Activated CD4-positive, alpha-beta T cell treated with anti-CD3 and anti-CD28 coated beads for 24 hours (primary cell): ENCODE measurements at regions not wholly inside any gene's neighbourhood (a gene's known extent, or its start where the extent isn't known, plus 50 kb on each side); places are given as distances from the start of the nearest gene placed in this dataset.

ENCODE experiments used
- DNase-seq, 2 donors: peaks; one replicate each; pipeline ENCODE4 v3.0.0-alpha.2; 2020; ENCODE audit warnings: low read depth in 2 of 2

DNA sequence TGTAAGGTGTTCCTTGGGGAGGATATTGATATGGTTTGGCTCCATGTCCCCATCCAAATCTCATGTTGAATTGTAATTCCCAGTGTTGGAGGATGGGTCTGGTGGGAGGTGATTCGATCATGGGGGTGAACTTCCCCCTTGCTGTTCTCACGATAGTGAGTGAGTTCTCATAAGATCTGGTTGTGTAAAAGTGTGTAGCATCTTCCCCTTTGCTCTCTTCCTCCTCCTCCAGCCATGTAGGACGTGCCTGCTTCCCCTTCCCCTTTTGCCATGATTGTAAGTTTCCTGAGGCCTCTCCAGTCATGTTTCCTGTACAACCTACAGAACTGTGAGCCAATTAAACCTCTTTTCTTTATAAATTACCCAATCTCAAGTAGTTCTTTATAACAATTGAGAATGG, 458.7 kb downstream of the LPIN1 start:
- DNase-seq, result no peak

DNA sequence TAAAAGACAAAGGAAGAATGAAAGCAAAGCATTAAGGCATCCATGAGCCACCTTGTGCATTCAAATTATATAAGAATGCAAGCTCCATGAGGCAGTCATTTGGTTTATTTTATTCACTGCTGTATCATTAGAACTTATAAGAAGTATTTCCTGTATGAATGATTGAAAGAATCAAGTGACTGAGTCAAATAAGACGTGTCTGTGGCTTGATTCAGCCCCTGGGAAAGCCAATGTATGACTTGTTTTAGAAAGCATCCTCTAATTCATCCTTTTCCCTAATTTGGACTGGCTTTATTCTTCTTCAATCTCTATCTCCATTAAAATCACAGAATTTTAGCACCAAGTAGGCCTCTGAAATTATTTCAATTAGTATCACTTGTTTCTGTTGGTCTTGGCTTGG, 461.1 kb downstream of the LPIN1 start:
- DNase-seq, result no peak

DNA sequence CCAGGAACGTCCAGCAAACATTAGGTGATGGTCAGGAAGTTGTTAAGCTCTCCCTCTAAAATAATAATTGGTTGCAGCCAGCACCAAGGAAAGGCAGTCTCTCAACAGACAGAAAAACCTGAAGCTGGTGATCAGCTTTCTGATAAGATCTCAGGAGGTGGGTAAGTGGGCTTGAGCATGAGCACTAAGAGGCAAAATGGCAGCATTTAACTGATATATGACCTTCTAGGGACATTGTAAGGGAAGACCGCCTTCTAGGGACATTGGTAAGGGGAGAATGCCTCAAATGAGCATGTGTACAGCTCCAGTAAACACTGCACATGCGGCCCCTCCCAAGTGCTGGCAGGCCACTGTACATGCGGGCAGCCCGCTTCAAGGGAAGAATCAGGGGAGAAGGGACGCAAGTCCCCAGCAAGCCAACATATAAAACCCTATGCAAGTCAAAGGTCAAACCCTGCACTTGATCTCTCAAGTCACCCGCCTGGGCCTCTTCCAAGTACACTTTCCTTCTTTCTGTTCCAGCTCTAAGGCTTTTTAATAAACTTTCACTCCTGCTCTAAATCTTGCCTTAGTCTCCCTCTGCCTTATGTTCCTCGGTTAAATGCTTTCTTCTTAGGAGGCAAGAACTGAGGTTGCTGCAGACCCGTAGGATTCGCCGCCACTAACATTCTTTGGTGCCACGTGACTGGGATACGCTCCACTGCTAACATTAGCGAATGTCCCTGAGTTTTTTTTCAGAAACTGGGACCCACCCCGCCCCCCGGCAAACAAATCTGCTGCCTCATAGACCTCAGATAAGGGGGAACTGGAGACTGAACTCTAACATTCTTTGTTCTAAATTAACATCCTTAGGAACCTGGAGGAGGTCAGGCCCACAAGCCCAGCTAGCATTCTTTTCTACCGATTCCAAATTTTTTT, 463.8 kb downstream of the LPIN1 start:
- DNase-seq, result no peak

DNA sequence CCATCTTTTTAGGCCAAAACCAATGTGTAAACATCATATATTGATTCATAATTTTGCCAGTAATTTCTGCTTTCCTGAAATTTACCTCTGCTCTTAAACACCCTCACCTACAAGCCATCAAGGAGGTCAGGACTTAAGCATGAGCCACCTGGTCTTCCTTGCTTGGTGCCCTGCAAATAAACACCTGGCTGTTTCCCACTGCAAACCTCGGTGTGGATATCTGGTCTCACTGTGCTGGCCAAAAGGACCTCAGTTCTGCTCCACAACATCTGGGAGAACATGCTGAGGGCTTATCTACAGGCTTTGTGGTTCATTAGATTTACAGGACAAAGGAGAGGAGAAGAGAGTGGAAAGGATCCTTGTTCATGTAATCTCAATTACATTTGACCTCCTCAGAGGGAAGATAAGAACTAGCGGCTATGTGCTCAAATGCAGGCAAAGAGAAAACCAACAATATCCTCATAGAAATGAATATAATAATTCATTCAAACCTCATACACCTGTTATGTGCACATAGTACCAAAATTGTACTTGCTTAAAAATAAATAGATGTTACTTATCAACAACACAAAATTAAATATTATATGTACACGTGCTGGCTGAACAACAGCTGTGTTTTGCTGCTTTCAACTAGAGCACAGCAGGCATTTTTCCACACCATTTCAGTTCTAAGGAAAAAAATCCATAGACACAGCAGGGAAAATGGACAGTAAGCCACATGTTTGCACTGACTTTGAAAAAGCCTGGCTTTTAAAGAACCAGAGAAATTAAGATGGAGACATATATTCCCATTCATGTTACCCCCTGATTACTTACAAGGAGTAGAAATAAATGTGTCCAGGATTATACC, 465.1 kb downstream of the LPIN1 start:
- DNase-seq, result no peak

DNA sequence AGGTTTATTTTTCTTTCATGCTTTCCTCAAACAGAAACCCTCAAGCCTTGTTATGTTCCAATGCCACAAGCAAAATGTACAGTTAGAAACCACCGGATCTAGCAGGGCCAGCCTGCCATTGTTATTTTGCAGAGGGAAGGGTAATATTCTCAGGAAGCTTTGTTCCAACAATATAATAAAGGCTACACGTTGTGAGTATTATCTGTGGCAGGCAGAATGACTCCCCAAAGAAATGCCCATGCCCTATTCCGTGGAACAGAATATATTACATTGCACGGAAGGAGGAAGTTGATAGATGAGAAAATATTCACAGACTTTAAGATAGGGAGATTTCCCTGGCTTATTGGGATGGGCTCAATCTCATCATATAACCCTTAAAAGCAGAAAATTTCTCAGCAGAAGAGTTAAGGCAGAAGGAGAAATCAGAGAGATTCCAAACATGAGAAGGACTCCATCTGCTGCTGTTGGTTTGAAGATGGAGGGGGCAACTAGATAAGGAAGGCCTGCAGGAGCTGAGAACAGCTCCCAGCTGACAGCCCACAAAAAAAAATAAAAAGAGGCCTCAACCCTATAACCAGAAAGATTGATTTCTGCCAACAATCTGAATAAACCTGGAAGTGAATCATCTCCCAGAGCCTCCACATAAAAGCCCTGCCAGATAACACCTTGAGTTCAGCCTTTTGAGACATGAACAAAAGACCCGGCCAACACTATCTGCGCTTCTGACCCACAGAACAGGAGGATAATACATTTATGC, 466.6 kb downstream of the LPIN1 start:
- no peak for DNase-seq

DNA sequence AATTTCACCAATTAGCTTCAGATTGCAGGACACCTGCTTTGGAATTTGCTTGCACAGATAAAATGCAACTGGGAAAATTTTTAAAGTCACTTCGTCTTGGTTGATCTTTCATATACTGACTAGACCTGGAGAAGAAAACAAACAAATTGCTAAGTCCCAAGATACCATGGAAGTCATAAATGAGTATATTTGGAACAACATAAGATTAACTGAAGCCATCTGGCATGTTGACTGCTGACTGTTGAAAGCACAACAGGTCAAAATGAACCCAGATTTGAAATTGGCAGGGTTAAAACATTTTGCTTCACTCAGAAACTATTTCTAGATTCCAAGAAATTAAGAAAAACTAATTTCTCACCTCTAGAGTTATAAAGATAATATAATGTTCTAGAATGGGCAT, 470.7 kb downstream of the LPIN1 start:
- no peak for DNase-seq

DNA sequence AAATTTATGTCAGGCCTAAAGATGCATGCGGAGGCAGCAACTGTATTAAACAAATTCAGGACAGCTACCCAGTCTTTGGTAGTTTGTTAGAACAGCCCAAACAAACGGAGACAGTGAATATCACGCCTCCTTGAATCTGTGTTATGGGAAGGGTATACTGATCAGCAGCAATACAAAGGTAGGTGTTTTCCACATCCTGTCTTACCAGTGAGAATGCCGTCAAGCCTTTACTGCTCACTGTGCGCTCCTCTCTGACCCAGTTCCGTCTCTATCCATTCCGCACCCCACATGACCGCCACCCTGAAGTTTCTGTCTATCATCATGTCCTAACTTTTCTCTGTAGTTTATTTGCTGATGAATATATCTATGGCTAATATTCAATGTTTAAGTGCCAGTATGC, 473.3 kb downstream of the LPIN1 start:
- no peak for DNase-seq

DNA sequence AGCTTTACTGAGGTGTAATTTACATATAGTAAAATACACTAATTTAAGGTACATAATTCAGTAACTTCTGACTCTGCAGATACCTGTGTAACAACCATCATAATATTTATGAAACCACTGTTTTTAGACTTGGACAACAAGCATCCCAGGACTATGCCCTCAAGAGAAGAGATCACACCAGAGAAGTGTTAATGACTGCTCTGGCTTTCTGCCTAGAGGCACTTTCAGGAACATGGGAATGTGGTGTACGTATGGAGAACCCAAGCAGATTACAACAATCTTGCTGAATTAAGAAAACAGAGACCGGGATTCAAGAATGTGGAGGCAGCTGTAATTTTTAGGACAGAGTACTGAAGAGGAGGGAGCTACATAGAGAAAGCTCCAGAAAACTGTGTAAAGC, 475.2 kb downstream of the LPIN1 start:
- DNase-seq, result no peak

DNA sequence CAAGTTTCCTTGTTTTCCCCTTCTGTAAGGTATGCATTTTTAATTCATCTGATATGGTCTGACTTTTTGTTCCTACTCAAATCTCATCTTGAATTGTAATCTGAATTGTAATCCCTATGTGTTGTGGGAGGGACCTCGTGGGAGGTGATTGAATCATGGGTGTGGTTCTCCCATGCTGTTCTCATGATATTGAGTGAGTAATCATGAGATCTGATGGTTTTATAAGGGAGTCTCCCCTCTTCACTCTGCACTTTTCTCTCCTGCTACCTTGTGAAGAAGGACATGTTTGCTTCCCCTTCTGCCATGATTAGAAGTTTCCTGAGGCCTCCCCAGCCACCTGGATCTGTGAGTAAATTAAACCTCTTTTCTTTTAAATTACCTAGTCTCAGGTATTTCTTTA, 476.1 kb downstream of the LPIN1 start:
- no peak for DNase-seq

DNA sequence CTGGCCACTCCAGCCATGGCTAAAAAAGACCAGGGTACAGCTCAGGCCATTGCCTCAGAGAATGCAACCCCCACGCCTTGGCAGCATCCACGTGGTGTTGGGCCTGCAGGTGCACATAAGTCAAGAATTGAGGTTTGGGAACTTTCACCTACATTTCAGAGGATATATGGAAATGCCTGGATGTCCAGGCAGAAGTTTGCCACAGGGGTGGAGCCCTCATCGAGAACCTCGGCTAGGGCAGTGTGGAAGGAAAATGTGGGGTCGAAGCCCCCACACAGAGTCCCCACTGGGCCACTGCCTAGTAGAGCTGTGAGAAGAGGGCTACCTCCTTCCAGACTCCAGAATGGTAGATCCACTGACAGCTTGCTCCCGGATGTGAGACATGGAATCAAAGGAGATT, 477.3 kb downstream of the LPIN1 start:
- no peak for DNase-seq

DNA sequence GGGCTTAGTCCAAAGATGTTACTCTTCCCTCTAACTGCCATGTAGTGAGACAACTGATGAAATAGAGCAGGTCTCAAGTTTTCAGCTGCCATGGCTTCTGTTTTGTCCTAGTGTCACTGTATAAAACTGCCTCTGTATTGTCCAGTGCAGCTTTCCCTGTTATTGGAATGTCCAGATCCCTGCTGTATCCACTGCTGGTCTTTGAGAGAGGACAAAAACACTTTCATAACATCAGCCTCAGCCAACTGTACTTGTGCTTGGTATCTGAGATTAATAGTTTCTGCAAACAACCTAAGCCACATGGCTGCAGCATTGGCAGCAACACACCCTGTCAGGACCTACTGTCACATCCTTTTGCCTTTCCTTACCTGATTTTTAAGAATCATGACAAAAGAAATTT, 480.2 kb downstream of the LPIN1 start:
- DNase-seq, result no peak

DNA sequence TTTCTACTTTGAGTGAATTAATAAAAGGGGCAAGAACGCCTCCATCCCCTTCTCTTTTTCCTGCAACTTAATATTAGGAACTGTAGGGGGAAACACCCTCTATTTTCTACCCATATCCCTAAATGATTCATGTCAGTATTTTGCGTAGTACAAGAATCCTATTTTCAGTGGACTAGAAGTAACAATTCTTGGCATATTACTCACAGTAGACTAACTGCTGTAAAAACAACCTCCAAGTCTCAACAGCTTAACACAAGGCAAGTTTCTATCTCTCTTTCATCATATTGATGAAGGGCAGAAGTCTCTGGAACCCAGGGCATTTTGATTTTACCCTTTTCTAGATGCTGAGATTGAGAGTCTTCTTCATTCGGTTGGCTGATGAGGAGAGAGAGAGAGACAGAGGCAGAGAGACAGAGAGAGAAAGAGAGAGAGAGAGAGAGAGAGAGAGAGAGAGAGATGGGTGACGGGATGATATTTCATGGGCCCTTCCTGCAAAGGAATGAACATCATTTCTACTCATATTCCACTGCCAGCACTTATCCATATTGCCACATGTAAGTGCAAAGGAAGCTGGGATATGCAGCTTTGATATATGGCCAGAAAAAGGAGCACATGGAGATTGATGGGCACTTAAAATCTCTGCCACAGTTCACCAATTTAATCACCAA, 481.6 kb downstream of the LPIN1 start:
- DNase-seq, result no peak

DNA sequence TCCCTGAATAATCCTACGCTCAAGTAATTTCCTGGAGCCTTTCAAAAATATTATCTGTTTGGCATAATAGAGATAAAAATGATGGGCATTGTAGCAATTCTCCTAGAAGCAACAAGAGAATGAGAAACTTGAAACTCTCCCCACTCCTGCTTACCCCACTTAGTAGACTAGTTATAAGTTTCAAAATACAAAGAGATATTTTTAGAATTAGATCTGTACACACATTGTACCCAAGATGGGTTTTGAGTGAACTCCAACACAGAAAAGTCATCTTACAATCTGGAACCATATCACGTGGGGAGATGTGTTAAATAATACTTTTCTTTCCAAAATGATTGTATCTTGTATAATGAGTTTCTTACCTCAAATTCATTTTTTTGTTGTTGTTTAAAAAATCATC, 484.9 kb downstream of the LPIN1 start:
- no peak for DNase-seq

DNA sequence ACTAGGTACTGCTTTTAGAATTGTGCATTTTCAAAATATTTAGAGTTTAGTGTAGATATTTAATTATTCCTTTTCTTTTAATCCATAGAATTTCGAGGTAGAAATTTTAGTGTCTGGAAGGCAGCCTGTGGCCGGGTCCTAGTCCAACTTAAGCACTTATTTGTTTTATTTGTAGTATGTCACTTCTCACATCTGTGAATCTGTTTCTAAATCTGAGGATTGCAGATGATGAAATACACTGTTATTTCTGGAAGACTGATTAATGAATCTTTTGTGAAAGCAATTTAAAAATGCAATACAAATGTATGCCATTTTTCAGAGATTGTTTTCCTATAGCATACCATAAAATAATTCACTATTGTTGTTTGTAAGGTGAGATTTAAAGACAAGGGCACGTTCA, 483.9 kb upstream of the TRIB2 start:
- no peak for DNase-seq

DNA sequence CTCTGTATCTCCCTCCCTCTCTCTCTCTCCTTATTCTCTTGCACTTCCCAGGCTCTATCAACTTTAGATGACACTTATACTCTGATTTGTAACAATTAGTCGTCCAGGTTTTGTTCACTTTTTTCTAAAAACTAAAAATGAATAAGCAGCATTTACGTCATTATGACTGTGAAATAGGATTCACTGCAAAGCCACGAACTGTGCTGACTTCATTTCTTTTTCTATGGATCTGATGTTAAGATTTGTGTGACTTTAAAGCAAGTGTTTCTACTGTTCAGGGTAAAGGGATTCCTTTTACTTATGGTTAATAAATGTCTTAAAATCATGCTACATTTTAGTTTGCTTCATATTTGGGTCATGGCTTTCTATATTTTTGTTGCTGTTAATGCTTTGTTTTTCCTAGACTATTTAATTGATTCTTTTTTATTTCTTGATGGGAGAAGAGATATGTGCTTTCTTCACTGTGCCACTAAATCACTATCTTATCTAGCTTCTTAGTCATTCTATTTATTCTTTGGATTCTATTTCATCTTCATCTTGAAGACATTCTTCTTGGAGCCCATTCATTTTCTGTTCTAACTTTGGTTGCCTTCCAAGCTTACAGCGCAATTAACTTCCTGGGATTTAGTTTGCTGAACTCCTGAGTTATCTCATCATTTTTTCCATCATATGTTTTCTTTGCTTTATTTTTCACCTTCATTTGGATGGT, 480.4 kb upstream of the TRIB2 start:
- no peak for DNase-seq

DNA sequence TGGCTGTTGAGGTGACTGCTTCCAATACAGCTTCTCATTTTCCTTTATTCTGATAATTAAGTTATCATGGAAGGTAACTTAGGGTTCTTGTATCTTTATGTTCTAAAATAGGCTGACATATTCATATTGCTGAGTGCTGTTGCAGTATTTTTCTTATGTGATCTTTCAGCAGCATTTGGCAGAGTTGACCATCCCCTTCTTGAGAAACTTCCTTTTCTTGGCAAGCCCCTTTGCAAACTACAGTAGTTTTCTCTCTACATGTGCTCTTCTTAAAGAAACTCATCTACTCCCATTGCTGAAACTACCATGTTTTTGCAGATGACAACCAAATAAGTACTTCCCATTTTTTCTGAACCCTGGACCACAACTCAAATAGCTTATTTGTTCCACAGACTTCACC, 476.5 kb upstream of the TRIB2 start:
- no peak for DNase-seq

DNA sequence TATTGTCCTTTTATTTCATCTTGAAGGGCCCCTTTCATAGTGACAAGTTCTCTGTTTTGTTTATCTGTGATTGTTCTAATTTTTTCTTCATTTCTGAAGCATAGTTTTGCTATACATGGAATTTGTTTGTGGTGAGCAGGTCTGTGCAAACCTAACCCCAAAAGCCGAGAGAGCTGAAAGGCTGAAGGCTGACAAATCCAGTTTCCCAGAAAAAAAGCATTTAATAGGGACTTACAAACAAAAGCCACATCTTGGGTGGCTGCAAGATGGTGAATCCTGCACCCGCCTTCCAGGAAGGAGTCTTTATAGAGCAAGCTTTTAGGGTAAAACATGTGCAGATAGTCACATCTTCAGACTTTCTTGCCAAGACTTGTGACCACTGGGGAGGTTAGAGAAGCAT, 473.4 kb upstream of the TRIB2 start:
- no peak for DNase-seq

DNA sequence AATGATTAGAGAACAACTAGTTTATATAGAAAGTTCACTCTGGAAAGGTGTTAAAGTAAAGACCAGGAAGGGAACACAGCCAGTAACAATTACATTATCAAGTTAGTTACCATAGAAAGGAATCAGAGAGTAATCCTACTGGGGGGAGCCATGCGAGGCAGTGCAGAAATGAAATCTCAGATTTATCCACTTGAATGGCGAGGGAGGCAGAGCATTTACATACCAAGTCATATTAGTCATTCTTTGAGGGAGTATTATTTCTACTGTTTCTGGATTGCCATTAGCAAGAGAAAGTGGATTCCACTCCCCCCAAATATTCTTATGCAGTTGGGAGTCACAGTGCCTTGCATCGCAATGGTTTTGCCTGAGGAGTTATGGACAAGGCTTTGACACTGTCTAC, 472.7 kb upstream of the TRIB2 start:
- DNase-seq, result no peak

DNA sequence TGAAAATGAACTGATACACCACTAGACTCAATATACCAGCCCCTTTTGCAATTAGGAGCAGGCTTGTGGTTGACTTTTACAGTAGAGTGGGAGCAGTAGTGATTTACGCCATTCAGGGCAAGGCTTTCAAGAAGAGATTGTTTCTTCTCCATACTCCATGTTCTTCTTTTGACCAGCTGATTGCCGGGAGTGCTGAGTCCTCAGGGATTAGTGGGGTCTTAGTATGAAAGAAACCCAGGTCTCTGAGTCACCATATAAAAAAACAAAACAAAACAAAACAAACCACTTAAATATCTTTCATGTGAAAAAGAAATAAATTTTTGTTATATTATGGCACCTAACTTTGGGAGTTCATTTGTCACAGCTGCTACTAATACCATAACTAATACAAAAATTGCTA, 465.6 kb upstream of the TRIB2 start:
- DNase-seq, result no peak

DNA sequence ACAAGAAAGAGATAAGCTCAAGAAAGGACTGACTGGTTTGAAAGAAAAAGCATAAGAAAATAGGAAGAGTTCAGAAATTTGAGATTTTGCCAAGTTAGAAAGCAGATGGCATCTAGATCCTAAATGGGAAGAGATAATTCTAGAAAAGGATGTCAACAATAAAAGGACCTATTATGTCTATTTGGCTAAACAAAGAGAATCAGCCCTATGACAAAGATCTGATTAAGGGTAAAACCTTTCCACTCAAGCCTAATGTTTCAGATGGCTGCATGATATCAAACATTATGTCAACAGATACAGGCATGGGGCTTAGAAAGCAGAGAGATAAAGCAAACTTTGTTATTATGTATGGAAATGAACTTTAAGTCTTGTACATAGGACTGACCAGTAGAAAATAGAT, 465.0 kb upstream of the TRIB2 start:
- DNase-seq, result no peak

DNA sequence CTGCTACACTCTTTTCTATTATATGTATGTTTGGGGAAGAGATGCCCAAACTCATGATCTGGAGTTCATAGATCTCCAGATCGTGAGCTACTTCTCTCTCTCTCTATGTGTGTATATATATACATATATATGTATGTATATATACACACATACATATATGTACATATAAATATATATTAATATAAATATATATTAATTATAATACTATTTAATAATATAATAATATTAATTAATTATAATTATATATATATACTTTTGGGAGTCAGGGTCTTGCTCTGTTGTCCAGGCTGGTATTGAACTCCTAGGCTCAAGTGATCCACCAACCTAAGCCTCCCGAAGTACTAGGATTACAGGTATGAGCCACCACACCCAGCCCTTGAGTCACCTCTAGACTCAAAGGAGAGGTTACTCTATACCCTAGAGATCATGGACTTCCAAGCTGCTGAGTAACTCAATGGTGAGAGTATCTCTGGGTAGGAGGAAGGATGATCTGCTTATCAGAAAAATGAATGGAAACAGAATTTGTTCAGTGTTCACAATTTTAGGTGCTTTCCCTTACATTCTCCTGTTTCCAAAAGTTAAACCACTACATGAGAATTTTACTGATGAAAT, 463.5 kb upstream of the TRIB2 start:
- DNase-seq, result no peak
